HCT116 (cell line): ENCODE measurements at regions not wholly inside any gene's neighbourhood (a gene's known extent, or its start where the extent isn't known, plus 50 kb on each side); places are given as distances from the start of the nearest gene placed in this dataset.

Source experiments
- ATAC-seq: fragments of 200-7000 bp; cut with Tn5 transposase; 2 replicates; pipeline ENCODE4 v1.9.1; 2020; ENCODE audit warnings: mild to moderate bottlenecking, moderate library complexity
- BruUV-seq: library from RNA; stranded (reverse); fragments of 400-500 nt; replicated peaks from 2 replicates; lab custom pipeline; 2021; lab: Mats Ljungman, UMichigan
- CTCF ChIA-PET: fragments of 300-600 bp; sonication (Branson Sonifier 250); formaldehyde crosslinking; loops from one replicate; lab custom pipeline; 2021; ENCODE audit warnings: antibody characterized with exemption; lab: Charles Lee
- POLR2A ChIA-PET: fragments of 300-600, 350-600 bp; sonication (Branson Sonifier 250); formaldehyde crosslinking; loops from one replicate; lab custom pipeline; 2021; ENCODE audit warnings: antibody characterized with exemption; lab: Charles Lee
- RAD21 ChIA-PET, 2 experiments: fragments of 300-600 bp; sonication (Branson Sonifier 250); formaldehyde crosslinking; loops; one replicate each; lab custom pipeline; 2023; ENCODE audit warnings: low total read pairs in 2 of 2; ENCODE audit not compliant: uncharacterized antibody in 2 of 2, unreplicated experiment in 2 of 2, low non-redundant PET in 1 of 2; lab: Charles Lee
- DNase-seq: peaks from one replicate; pipeline ENCODE4 v3.0.0-alpha.2; 2010; ENCODE audit warnings: low read depth, low spot score
- H2AFZ ChIP-seq: fragments of 200-600 bp; shearing (Covaris generic), sonication (generic); 2 replicates; pipeline ENCODE4 v1.6.1; 2017; ENCODE audit warnings: low read depth, mixed run types, mixed read lengths, antibody characterized with exemption, low read length; ENCODE audit not compliant: poor library complexity, severe bottlenecking
- H3K27ac ChIP-seq: 2 replicates; pipeline ENCODE4 v1.5.1; 2012; ENCODE audit warnings: low read depth, low read length
- H3K27me3 ChIP-seq: fragments of 200-600 bp; sonication (generic); 2 replicates; pipeline ENCODE4 v1.6.1; 2016; ENCODE audit warnings: mixed run types, low read length, mixed read lengths; ENCODE audit not compliant: insufficient read depth
- H3K36me3 ChIP-seq, 2 experiments: fragments of 200-500 bp in 1 of 2; fragments of 200-600 bp in 1 of 2; sonication (Bioruptor generic) in 1 of 2; sonication (generic) in 1 of 2; 2 replicates each; pipeline versions ENCODE4 v1.5.1 to v1.6.1; 2014 to 2016; ENCODE audit warnings: low read length in 2 of 2, inconsistent platforms in 1 of 2, mixed read lengths in 1 of 2, mixed run types in 1 of 2; ENCODE audit not compliant: insufficient read depth in 2 of 2, control insufficient read depth in 1 of 2
- H3K4me1 ChIP-seq, 2 experiments: fragments of 200-600 bp in 1 of 2; sonication (generic) in 1 of 2; 2 replicates each; pipeline versions ENCODE4 v1.5.1 to v1.6.1; 2012 to 2017; ENCODE audit warnings: low read length in 2 of 2, inconsistent platforms in 1 of 2, mild to moderate bottlenecking in 1 of 2, mixed read lengths in 1 of 2, mixed run types in 1 of 2, moderate library complexity in 1 of 2; ENCODE audit not compliant: insufficient read depth in 2 of 2, control insufficient read depth in 1 of 2
- H3K4me2 ChIP-seq: fragments of 200-600 bp; sonication (generic); 2 replicates; pipeline ENCODE4 v1.6.1; 2017; ENCODE audit warnings: mixed run types, low read length, mixed read lengths
- H3K4me3 ChIP-seq, 2 experiments: fragments of 200-600 bp in 1 of 2; sonication (generic) in 1 of 2; replicated peaks in 1 of 2; 2 replicates each; pipeline ENCODE4 v1.5.1; 2011 to 2016; ENCODE audit warnings: low read length in 2 of 2, control low read depth in 1 of 2, low read depth in 1 of 2, mild to moderate bottlenecking in 1 of 2, mixed read lengths in 1 of 2, mixed run types in 1 of 2
- H3K79me2 ChIP-seq: fragments of 200-600 bp; sonication (generic); 2 replicates; pipeline ENCODE4 v1.6.1; 2017; ENCODE audit warnings: mild to moderate bottlenecking, mixed run types, low read length, moderate library complexity, mixed read lengths; ENCODE audit not compliant: insufficient read depth
- H3K9ac ChIP-seq: fragments of 200-600 bp; sonication (generic); 2 replicates; pipeline ENCODE4 v1.6.1; 2016; ENCODE audit warnings: low read length, mixed read lengths
- H3K9me2 ChIP-seq: fragments of 200-600 bp; sonication (generic), shearing (Covaris generic); 2 replicates; pipeline ENCODE4 v1.6.1; 2017; ENCODE audit warnings: mixed run types, mild to moderate bottlenecking, moderate library complexity; ENCODE audit not compliant: insufficient read depth
- H3K9me3 ChIP-seq, 2 experiments: fragments of 200-500 bp in 1 of 2; fragments of 200-600 bp in 1 of 2; sonication (Bioruptor generic) in 1 of 2; sonication (generic) in 1 of 2; 2 replicates each; pipeline ENCODE4 v1.6.1; 2014 to 2017; ENCODE audit warnings: low read length in 2 of 2, mixed read lengths in 2 of 2, inconsistent platforms in 1 of 2, low read depth in 1 of 2, mild to moderate bottlenecking in 1 of 2, mixed run types in 1 of 2, moderate library complexity in 1 of 2; ENCODE audit not compliant: control insufficient read depth in 1 of 2, insufficient read depth in 1 of 2
- H4K20me1 ChIP-seq: fragments of 200-600 bp; sonication (generic), shearing (Covaris generic); 2 replicates; pipeline ENCODE4 v1.6.1; 2017; ENCODE audit warnings: mixed run types, mild to moderate bottlenecking, moderate library complexity; ENCODE audit not compliant: insufficient read depth
- CEBPB ChIP-seq: IDR thresholded peaks from 2 replicates; pipeline ENCODE4 v1.6.1; 2012; ENCODE audit warnings: low read depth
- EGR1 ChIP-seq: IDR thresholded peaks from 2 replicates; pipeline ENCODE4 v1.6.1; 2012; ENCODE audit warnings: low read depth
- ELF1 ChIP-seq: IDR thresholded peaks from 2 replicates; pipeline ENCODE4 v1.6.1; 2012; ENCODE audit warnings: low read depth, borderline replicate concordance
- EZH2 ChIP-seq: fragments of 200-600 bp; sonication (generic); IDR thresholded peaks from 2 replicates; pipeline ENCODE4 v1.6.1; 2017; ENCODE audit warnings: antibody characterized with exemption, mixed run types
- EZH2phosphoT487 ChIP-seq: fragments of 200-600 bp; IDR thresholded peaks from 2 replicates; pipeline ENCODE4 v1.6.1; 2018; ENCODE audit warnings: antibody characterized with exemption, borderline replicate concordance
- FOSL1 ChIP-seq: IDR thresholded peaks from 2 replicates; pipeline ENCODE4 v1.6.1; 2012; ENCODE audit warnings: low read depth
- JUND ChIP-seq: IDR thresholded peaks from 2 replicates; pipeline ENCODE4 v1.6.1; 2012
- POLR2AphosphoS5 ChIP-seq: IDR thresholded peaks from 2 replicates; pipeline ENCODE4 v1.6.1; 2011; ENCODE audit warnings: mild to moderate bottlenecking, low read depth, low read length, moderate library complexity
- RAD21 ChIP-seq: IDR thresholded peaks from 2 replicates; pipeline ENCODE4 v1.6.1; 2012; ENCODE audit warnings: low read depth, mild to moderate bottlenecking
- SIN3A ChIP-seq: IDR thresholded peaks from 2 replicates; pipeline ENCODE4 v1.6.1; 2012; ENCODE audit warnings: low read depth
- SP1 ChIP-seq: IDR thresholded peaks from 2 replicates; pipeline ENCODE4 v1.6.1; 2012; ENCODE audit warnings: low read depth
- SRF ChIP-seq: IDR thresholded peaks from 2 replicates; pipeline ENCODE4 v1.6.1; 2012; ENCODE audit warnings: low read depth
- TCF7L2 ChIP-seq: IDR thresholded peaks from 2 replicates; pipeline ENCODE4 v1.7.0; 2011; ENCODE audit warnings: borderline replicate concordance, inconsistent platforms; ENCODE audit not compliant: insufficient read depth, insufficient read length; ENCODE audit errors: extremely low read depth
- YY1 ChIP-seq: IDR thresholded peaks from 2 replicates; pipeline ENCODE4 v1.6.1; 2011; ENCODE audit warnings: low read length, low read depth, moderate library complexity, mild to moderate bottlenecking; ENCODE audit not compliant: insufficient replicate concordance; ENCODE audit errors: extremely low read depth
- ZFX ChIP-seq: fragments of 450-650 bp; IDR thresholded peaks from 2 replicates; pipeline ENCODE4 v1.6.1; 2017
- ZNF274 ChIP-seq: fragments of 200-500 bp; sonication (Bioruptor generic); IDR thresholded peaks from 2 replicates; pipeline ENCODE4 v1.6.1; 2014; ENCODE audit warnings: mild to moderate bottlenecking, low read depth, low read length, inconsistent platforms
- intact Hi-C: fragments of 100-400 bp; cut with micrococcal nuclease; formaldehyde crosslinking; loops from 2 replicates; pipeline ENCODE4 v1.10.0; 2022
- TF ChIP-seq, protein P1 (sequence below): IDR thresholded peaks from 2 replicates; pipeline ENCODE4 v1.6.1; 2011; ENCODE audit warnings: mild to moderate bottlenecking, low read length, moderate library complexity; ENCODE audit not compliant: insufficient replicate concordance; ENCODE audit errors: extremely low read depth
- TF ChIP-seq, protein P2 (sequence below), 3 experiments: fragments of 200-600 bp in 1 of 3; sonication (generic) in 1 of 3; IDR thresholded peaks in 2 of 3; conservative IDR thresholded peaks in 1 of 3; 2 replicates each; pipeline ENCODE4 v1.5.1; 2012 to 2017; ENCODE audit warnings: low read depth in 2 of 3, low read length in 2 of 3, antibody characterized with exemption in 1 of 3, borderline replicate concordance in 1 of 3, control low read depth in 1 of 3, mild to moderate bottlenecking in 1 of 3, mixed read lengths in 1 of 3, mixed run types in 1 of 3, moderate library complexity in 1 of 3; ENCODE audit not compliant: insufficient read depth in 1 of 3
- TF ChIP-seq, protein P3 (sequence below): IDR thresholded peaks from 2 replicates; pipeline ENCODE4 v1.6.1; 2012; ENCODE audit warnings: low read depth
- TF ChIP-seq, protein P4 (sequence below): IDR thresholded peaks from 2 replicates; pipeline ENCODE4 v1.6.1; 2012

DNA sequence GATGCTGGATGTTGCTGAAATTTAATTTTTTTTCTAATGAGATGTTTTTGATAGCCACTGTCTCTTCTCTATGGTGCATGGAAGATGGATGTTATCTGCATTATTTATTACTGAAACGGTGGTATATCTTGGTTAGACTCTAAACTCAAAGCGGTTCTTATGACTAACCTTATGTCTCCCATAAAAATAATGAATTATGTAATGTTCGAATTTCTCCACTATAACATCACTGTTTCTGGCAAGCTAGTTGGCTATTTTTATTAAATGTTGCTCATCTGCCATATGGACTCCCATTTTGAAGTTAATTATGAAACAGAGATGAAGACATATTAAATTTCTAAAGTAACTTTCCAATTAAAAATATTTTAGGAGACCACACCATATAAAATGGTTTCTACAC, 808.6 kb upstream of the ADGRL4 start:
- Histone ChIP-seq H3K4me3 (no peak overlapping the region), H3K9me2 (no peaks in the 10 kb centered on the region; the same call in 1 of the 2 replicates), H3K9me3 (no peaks in the 10 kb centered on the region), H3K27ac (no peak overlapping the region), H2AFZ (no peak overlapping the region), H4K20me1 (no peaks in the 10 kb centered on the region), H3K27me3 (no peaks in the 10 kb centered on the region), H3K79me2 (no peaks in the 10 kb centered on the region), H3K4me1 (no peaks in the 10 kb centered on the region), H3K36me3 (no peaks in the 10 kb centered on the region), H3K9ac (no peak overlapping the region), H3K4me2 (no peak overlapping the region)
- intact Hi-C loops = no loop called here
- ChIA-PET CTCF (no interaction called here), POLR2A (no interaction called here), RAD21 (no interaction called here)
- DNase-seq (no peak), ATAC-seq (no peak)
- no TSS peak for BruUV-seq
- TF ChIP-seq RAD21 = no peak
- TF ChIP-seq FOSL1 = no peak
- TF ChIP-seq CEBPB = no peak
- TF ChIP-seq EZH2 = no peak
- TF ChIP-seq EGR1 = no peak
- TF ChIP-seq POLR2AphosphoS5 = no peak
- TF ChIP-seq SIN3A = no peak
- TF ChIP-seq JUND = no peak
- TF ChIP-seq SP1 = no peak
- no peak for TF ChIP-seq TCF7L2
- TF ChIP-seq, protein P1, sequence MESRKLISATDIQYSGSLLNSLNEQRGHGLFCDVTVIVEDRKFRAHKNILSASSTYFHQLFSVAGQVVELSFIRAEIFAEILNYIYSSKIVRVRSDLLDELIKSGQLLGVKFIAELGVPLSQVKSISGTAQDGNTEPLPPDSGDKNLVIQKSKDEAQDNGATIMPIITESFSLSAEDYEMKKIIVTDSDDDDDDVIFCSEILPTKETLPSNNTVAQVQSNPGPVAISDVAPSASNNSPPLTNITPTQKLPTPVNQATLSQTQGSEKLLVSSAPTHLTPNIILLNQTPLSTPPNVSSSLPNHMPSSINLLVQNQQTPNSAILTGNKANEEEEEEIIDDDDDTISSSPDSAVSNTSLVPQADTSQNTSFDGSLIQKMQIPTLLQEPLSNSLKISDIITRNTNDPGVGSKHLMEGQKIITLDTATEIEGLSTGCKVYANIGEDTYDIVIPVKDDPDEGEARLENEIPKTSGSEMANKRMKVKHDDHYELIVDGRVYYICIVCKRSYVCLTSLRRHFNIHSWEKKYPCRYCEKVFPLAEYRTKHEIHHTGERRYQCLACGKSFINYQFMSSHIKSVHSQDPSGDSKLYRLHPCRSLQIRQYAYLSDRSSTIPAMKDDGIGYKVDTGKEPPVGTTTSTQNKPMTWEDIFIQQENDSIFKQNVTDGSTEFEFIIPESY = no peak
- TF ChIP-seq ZFX = no peak
- TF ChIP-seq, protein P2, sequence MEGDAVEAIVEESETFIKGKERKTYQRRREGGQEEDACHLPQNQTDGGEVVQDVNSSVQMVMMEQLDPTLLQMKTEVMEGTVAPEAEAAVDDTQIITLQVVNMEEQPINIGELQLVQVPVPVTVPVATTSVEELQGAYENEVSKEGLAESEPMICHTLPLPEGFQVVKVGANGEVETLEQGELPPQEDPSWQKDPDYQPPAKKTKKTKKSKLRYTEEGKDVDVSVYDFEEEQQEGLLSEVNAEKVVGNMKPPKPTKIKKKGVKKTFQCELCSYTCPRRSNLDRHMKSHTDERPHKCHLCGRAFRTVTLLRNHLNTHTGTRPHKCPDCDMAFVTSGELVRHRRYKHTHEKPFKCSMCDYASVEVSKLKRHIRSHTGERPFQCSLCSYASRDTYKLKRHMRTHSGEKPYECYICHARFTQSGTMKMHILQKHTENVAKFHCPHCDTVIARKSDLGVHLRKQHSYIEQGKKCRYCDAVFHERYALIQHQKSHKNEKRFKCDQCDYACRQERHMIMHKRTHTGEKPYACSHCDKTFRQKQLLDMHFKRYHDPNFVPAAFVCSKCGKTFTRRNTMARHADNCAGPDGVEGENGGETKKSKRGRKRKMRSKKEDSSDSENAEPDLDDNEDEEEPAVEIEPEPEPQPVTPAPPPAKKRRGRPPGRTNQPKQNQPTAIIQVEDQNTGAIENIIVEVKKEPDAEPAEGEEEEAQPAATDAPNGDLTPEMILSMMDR (IDR thresholded peaks at IDR 0.05 in 2 of 3, conservative IDR thresholded peaks at IDR 0.05 in 1 of 3; ENCODE audit: borderline replicate concordance in 1 of 3, insufficient read depth in 1 of 3, low read depth in 2 of 3, low read length in 2 of 3) = no peak
- TF ChIP-seq, protein P3, sequence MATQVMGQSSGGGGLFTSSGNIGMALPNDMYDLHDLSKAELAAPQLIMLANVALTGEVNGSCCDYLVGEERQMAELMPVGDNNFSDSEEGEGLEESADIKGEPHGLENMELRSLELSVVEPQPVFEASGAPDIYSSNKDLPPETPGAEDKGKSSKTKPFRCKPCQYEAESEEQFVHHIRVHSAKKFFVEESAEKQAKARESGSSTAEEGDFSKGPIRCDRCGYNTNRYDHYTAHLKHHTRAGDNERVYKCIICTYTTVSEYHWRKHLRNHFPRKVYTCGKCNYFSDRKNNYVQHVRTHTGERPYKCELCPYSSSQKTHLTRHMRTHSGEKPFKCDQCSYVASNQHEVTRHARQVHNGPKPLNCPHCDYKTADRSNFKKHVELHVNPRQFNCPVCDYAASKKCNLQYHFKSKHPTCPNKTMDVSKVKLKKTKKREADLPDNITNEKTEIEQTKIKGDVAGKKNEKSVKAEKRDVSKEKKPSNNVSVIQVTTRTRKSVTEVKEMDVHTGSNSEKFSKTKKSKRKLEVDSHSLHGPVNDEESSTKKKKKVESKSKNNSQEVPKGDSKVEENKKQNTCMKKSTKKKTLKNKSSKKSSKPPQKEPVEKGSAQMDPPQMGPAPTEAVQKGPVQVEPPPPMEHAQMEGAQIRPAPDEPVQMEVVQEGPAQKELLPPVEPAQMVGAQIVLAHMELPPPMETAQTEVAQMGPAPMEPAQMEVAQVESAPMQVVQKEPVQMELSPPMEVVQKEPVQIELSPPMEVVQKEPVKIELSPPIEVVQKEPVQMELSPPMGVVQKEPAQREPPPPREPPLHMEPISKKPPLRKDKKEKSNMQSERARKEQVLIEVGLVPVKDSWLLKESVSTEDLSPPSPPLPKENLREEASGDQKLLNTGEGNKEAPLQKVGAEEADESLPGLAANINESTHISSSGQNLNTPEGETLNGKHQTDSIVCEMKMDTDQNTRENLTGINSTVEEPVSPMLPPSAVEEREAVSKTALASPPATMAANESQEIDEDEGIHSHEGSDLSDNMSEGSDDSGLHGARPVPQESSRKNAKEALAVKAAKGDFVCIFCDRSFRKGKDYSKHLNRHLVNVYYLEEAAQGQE = no peak
- no peak for TF ChIP-seq ZNF274
- no peak for TF ChIP-seq EZH2phosphoT487
- no peak for TF ChIP-seq ELF1
- TF ChIP-seq SRF = no peak
- no peak for TF ChIP-seq YY1
- TF ChIP-seq, protein P4, sequence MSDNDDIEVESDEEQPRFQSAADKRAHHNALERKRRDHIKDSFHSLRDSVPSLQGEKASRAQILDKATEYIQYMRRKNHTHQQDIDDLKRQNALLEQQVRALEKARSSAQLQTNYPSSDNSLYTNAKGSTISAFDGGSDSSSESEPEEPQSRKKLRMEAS = no peak
